ENCODE measurements at regions not wholly inside any gene's neighbourhood (a gene's known extent, or its start where the extent isn't known, plus 50 kb on each side); places are given as distances from the start of the nearest gene placed in this dataset.

DNA sequence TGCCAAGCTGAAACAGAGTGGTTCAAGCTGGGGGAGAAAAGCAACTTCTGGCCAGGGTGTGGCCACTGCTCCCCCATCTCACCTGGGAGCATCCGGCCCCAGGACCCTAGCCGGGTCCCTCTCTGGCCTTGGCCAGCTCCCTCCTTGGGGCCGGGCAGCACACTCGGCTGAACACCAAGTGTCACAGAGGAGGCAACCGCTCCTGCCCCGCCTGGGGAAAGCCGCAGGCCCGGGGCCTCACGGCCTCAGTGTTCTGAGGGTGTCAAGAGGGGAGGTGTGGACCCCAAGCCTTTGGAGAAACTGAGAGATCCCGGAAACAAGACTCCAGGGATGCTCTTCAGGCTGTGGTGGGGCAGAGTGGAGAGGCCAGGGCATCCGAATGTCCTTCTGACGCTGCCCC lies 88.4 kb downstream of the ENGASE start:
- no peak for DNase-seq (ENCODE audit: low read depth in 4 of 4, low spot score in 1 of 4)

DNA sequence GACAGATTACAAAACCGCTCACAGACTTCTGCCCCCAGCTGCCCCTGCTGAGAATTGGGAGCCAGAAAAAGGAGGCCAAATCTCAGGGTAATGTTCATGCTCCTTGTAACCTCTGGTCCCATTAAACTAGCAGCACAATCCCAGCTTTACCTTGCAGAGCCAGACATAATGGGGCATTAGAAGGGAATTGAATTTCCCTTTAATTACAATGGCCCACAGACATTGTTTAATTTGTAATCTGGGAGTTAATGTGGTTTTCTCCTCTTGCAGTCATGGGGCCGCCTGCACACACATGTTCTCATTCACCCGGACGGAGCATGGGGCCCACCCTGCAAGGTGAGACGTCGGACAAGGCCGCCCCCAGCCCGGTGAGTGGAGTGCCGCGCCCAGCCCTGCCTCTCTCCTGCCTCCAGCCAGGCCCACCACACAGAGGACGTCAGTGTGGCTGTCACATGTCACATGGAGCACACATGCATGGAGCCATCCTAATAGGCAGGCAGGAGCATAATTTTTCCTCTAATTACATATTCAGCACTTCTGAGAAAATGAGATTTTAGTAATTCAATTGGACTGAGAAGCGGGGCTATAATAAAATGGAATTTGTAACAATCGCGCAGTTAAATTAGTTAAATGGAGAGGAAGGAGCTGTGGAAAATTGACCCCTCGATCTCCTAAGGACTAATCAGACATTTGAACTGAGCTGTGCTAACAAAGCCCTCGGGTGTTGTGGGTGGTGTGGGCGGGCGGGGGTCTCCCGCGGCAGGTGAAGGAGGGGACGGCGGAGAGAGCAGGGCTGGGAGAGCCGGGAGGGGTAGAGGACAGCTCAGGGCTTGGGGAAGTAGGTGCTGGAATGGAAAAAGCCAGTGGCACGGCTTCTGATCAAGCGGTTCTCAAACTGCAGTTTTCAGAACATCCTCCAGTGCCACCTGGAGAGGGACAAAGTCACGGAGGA lies 87.7 kb downstream of the ENGASE start:
- no peak for DNase-seq (ENCODE audit: low read depth in 4 of 4, low spot score in 1 of 4)

DNA sequence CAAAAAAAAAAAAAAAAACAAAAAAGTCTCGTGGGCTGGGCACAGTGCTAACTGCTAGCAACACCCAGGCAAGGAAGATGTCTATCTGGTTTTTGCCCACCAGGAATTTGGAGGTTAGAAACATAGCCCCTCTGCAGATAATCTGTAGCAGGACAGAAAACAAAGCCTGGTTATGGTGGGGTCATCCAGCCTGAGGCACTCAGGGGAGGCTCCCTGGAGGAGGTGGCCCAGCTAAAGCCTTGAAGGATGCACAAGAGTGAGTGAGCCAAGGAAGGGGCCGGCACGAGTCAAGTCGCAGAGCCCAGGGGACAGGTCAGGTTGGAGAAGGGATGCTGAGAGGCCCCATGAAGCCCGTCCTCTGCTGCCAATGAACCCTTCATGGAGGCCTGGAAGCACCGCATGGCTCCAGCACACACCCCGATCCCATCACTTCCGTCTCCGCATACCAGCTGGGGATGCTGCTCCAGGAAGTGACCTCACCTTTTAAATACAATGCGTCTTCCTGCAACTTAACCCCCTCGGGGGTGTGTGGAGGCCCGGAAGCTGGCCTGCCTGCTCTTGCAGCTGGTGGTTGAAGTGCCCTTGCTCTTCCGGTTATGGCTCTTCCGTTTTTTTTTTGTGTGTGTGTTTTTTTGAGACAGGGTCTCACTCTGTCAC lies 86.5 kb downstream of the ENGASE start:
- DNase-seq (ENCODE audit: low read depth in 4 of 4, low spot score in 1 of 4), result no peak

DNA sequence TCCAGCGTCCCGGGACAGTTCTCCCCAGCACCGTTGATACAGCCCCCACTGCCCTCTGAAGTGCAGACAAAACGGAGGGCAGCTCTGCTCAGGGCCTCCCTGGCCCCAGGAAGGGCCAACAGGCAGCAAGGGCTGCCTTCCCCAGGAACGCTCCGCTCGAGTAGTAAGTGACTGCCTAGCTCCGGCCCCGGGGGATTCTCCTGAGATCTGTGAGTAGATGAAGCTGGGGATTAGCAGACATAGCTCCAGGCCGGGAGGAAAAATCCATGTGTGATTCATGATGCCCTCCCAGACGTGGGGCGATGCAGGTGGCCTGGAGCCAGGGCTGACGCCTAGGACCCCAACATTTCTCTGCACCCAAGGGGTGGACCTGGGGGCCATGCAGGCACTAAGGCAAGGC lies 85.3 kb downstream of the ENGASE start:
- no peak for DNase-seq (ENCODE audit: low read depth in 4 of 4, low spot score in 1 of 4)

DNA sequence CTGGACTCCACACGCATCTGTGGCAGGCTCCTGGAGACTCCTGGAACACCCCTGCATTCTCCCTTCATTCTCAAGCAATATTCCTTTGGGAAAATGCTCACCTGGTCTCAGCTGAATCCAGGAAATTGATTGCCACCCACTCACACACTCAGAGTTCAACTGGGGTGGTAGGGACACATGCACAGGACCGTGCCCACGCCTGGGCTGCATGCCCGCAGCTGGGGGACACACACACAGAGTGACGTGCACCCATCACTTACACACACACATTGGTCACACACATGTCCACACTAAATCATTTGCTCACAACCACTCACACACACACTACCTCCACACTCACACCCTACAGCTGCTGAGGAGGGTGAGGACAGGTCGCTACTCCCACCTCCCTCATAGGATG lies 84.8 kb downstream of the ENGASE start:
- no peak for DNase-seq (ENCODE audit: low read depth in 4 of 4, low spot score in 1 of 4)

DNA sequence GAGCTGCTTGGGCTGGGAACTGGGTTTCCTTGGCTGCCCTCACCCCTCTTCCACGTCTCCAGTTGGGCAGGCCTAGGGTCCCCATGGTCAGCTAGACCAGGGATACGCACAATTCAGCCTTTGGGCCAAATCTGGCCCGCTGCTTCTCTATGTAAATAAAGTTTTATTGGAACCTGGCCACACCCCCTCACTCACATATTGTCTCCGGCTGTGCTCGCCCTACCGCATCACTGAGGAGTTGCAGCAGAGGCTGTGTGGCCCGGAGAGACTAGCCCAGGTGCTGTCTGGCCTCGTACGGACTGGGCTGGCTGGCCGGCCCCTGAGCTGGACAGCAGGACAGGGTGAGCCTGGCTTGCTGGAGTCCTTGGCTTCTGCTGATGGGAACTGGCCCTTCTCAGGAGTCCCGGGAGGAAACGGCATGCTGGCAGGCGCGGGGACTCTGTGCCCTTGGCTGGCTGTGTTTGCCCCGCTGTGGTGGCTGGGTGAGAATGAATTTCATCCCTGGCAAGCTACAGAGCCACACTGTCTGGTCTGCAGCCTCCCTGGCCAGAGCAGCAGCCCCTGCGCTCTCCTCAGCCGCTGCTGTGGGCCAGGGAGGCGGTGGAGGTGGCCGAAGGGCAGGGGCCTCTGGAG lies 82.0 kb downstream of the ENGASE start:
- DNase-seq (ENCODE audit: low read depth in 4 of 4, low spot score in 1 of 4), result no peak

DNA sequence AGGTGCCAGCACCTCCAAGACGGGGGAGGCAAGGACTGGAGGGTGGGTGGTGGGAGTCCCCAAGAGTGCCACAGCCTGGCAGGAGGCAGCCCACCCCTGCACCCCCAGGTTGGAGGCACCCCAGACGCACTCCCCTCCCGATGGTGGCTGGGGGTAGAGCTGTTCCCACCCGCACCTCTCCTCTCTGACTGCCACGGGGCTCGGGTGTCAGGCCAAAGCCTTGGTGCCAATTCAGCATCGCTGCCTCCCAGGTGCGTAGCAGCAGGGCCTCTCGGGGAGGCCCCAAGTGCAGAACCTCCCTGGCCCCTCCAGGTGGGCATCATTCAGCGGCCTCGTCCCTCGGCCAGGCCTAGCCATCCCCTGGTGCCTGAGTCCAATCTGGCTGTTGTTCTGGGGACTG lies 81.1 kb downstream of the ENGASE start:
- no peak for DNase-seq (ENCODE audit: low read depth in 4 of 4, low spot score in 1 of 4)

DNA sequence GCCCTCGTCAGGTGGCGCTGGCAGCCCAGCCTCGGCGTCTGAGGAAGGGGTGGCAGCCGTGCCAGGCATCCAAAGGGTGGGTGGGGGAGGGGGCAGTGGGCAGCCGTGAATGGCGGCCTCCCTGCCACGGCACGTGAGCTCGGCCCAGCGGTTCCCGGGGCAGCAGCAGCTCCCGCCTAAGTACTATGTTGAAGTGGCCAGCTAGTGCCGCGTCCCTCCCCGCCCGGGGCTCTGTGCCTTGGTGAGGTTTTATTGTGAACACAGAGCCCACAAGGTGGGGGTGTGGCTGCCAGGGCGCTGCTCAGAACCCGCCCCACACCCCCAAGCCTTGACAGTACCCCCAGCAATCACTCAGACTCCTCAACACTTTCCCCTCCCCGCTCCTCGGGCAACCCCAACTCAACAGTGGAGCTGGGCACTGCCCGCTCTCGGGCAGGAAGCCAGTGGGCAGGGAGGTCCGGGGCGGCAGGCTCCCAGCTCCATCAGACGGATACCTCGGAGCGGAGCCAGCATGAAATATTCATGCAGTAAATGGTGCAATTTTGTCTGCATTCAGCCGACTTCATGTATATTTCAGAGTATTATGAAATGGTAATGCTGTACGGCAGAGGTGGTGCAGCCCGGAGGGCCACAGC lies 80.4 kb downstream of the ENGASE start:
- no peak for DNase-seq (ENCODE audit: low read depth in 4 of 4, low spot score in 1 of 4)

DNA sequence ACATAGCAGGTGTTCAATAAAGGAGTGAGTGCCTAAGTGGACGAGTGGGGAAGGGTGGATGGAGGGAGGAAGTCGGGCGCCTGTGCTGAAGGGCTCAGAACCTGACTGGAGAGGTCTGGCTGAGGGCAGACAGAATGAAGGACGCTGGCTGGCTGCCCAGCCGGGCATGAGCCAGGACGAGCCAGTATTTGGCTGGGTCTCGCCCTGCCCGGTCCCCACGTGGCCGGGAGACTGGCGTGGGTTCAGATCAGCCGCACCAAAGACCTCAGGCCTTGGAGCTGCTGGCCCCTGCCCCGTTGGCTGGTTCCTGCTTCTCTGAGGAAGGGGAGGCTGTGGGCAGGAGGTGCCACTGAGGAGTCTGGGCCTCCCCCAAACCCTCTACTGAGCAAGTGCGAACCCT lies 79.8 kb downstream of the ENGASE start:
- no peak for DNase-seq (ENCODE audit: low read depth in 4 of 4, low spot score in 1 of 4)

DNA sequence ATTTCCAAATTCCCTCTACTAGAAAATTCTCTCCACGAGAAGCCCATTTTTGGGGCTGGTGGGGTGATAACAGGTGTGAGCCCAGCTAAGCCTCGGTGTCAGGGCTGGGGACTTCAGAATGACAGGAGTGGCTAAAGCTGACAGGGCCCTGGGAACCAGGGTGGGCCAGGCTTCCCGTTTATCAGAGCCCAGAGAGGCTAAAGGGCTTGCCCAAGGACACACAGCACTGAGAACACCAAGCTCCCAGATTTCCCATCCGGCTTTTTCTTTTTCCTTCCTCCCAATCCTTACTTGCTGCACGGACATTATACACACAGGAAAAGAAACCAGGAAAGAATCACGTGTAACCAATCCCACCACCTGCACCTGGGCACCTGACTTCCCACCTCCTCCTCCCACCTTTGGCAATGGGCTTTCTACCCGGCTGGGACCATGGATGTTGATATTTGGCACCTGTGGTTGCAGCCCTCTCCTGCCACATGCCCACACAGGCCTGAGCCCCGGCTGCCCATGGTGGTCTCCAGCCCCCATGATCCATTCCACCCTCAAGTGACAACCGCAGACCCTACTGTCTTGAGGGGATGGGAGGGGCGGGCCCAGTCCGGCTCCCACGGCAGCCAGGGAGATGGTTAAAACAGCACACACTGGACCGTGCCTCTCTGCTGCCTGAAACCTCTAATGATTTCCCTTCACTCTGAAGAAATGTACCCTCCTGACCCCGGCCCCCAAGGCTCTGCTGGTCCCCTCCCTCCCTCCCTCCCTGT lies 78.9 kb downstream of the ENGASE start:
- no peak for DNase-seq (ENCODE audit: low read depth in 4 of 4, low spot score in 1 of 4)

DNA sequence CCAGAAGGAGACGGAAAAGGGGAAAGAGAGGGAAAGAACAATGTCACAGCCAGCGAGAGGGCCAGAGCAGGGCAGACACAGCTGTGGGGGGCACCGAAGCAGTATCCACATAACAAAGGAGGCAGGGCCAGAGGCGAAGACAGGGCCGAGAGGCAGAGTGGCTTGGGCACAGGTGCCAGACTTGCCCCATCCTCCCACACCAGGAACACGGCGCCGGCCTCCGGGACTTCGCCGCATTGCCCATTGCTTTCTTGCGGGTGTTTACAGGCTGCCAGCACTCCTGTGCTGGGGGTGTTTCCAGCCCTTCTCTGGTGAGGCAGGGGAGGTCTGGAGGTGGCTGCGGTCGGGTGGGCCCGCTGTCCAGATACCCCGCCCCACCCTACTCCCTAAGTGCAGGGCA lies 78.0 kb downstream of the ENGASE start:
- no peak for DNase-seq (ENCODE audit: low read depth in 4 of 4, low spot score in 1 of 4)

DNA sequence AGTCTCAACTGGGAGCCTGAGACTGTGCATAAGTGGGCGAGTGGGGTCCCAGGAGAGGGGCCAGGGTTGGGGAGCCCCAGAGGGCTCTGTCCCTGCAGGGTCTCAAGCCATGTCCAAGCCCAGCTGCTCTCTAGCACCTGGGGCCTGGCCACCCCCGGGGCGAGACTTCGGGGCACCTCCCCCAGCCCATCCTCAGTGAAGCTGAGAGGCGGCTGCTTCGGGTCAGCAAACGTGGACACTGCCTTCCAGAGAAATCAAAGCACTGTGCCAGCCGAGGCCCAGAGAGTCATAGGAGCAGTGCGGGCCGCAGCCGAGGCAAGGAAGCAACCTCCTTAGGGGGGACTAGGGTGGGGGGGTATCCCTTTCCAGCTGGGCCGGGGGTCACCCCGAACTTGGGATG lies 77.5 kb downstream of the ENGASE start:
- no peak for DNase-seq (ENCODE audit: low read depth in 4 of 4, low spot score in 1 of 4)

DNA sequence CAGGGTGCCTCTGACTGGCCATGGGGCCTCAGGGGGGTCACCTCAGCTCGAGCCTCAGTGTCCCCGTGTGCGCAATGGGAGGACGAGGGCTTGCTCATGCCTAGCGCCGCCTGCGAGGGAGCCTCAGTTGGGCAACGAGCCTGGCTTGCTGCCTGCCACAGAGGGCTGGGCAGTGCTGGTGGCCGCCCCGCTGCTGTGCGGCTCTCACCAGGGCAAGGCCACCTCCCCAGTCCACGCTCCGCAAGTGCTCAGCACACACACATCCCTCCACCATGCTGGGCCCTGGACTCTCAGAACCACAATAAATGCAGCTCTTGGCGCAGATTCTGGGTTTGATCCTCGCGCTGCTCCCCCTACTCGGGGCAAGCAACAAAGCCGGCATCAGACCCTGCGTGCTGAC lies 76.2 kb downstream of the ENGASE start:
- DNase-seq (ENCODE audit: low read depth in 4 of 4, low spot score in 1 of 4), result no peak

DNA sequence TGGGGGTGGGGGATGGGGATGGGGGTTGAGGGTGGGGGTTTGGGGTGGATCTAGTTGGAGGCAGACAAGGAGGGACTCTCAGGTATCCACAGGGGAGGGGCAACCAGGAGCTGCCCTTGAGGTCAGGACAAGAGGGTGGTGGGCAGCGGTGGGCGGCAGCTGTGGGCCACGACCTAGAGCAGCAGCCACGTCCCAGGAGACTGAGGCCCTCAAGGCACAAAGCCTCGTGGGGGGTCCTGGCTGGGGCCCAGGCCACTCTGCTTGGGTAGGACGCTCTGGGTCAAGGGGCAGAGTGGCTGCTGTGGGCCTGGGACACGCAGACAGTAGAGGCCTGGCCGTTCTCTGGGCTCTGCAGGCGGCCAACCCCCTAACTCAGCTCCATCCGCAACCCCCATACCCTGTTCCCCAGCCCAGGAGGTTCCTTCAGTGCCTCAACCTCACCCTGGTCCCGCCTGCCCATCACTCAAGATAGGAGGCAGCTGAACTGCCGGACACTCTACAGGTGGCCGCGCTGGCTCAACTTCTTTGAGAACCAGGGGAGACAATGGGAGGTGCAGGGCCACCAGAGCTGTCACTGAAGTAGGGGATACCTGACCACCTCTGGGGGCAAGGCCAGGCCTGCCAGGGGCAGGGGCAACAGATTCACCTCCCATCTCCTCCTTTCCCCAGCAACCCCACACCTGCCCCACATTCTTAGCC lies 75.6 kb downstream of the ENGASE start:
- DNase-seq (ENCODE audit: low read depth in 4 of 4, low spot score in 1 of 4), result no peak

DNA sequence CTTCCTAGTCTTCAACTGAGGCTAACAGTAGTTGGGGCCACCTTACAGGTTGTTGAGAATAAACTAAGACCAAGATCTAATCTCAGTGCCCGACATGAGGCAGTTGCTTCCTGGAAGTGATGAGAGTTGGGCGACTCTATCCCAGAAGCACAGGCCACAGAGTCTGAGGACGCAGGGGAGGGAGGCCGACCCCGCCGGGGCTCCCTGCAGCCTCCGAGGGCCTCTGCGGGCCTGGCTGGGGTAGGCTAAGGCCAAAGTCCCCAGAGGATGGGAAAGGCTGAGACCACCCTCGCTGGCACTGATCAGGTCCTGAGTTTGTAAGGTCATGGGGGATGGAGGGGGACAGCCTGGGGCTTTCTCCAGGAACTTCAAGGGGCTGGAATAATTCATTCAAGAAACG lies 74.0 kb downstream of the ENGASE start:
- DNase-seq (ENCODE audit: low read depth in 4 of 4, low spot score in 1 of 4), result no peak

DNA sequence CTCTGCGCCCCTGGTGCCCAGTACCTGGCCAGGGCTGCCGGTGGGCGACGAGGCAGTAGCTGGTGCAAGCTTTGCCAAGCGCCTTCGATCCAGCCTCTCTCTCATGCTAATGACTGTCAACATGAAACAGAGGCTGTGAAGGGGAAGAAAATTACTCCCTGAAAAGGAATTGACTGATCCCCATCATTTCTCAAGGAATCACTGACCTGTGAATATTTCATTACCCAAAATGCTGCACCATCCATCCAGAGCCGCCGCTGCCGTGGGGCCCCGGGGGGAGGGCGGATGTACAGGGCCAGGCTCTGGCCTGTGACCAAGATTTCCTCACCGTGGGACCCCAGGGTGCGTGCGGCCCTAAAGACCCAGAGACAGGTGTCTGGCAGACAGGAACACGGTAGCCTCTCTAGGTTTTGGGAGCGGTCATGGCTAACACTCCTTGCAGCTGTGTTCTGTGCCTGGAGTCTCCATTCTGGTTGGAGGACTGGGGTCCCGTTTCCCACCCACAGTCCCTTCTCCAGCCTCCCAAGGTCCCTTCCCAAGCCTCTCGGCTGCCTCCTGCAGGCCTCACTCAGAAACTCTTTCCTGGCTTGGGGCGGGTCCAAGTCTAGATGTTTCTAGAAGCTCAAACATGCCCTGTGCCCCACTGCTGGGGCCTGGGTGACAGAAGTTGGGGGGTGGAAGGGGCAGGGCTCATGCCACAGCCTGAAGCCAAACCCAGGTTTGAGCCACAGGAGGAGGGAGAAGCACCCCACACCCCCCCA lies 73.3 kb downstream of the ENGASE start:
- no peak for DNase-seq (ENCODE audit: low read depth in 4 of 4, low spot score in 1 of 4)

DNA sequence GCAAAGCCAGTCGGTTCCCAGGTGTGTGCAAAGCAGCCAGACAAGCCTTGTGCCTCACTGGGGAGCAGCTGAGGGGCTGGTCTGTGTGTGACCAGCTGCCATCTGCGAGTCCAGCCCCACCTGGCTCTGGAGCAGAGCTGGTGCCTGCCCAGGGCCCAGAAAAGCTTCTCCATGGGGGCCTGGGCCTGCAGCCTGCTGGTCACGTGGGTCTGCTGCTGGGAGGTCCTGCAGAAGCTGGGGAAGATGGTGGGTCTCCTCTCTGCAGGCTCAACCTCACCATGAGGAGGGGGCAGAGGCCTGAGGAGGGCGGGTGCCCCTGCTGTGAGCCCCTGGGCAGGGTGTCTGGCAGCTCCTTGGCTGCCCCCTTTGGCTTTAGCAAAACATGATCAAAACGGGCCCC lies 71.9 kb downstream of the ENGASE start:
- DNase-seq (ENCODE audit: low read depth in 4 of 4, low spot score in 1 of 4), result no peak

DNA sequence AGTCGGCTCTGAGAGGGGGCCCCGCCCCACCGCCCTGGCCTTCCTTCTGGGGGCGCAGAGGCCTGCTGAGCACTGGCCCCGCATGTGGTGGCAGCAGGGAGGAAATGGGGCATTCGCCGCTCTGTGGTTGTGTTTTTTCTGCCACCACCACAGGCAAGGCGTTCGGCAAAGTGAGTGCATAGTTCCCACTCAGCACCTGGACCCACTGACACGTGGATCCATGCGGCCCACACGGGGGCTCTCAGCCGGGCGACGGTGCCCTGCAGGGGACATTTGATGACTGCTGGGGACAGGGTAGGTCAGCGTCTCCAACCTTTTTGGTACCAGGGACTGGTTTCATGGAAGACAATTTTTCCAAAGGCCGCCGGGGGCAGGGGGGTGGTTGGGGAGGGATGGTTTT lies 70.9 kb downstream of the ENGASE start:
- no peak for DNase-seq (ENCODE audit: low read depth in 4 of 4, low spot score in 1 of 4)

DNA sequence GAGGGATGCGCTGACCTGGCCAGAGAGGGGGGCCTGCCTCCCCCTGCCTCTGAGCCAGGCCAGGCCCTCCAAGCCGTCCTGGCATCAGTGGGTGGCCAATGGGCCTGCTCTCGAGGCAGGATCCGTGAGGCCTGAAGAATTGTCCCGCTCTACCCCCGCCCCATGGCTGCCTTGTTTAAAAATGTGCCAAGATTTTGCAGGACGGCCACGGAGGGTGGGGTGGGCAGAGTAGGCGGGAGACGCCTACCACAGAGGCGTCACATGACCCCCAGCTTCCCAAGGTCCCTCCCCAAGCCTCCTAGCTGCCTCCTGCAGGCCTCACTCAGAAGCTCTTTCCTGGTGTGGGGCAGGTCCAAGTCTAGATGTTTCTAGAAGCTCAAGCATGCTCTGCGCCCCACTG lies 69.5 kb downstream of the ENGASE start:
- DNase-seq (ENCODE audit: low read depth in 4 of 4, low spot score in 1 of 4), result no peak

DNA sequence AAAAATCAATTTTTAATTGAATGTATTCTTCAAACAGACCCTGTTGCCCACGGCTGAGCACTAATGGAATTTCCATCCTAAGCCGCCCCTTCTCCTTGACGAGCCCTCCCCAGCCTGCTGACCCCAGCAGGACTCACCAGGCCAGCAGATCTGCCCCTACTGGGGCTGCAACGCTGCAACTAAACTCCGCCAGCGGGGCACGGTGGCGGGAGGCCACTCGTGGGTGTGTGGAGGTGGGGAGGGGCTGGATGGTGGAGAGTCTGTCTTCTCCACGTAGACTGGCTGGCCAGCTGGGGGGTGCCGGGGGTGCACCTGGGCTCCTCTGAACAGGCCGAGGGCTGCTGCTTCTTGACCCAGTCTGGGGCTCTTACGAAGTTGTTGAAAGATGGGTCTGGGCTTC lies 67.8 kb downstream of the ENGASE start:
- DNase-seq (ENCODE audit: low read depth in 4 of 4, low spot score in 1 of 4), result no peak
